GM21447 (cell line): ENCODE measurements at regions not wholly inside any gene's neighbourhood (a gene's known extent, or its start where the extent isn't known, plus 50 kb on each side); places are given as distances from the start of the nearest gene placed in this dataset.

Experiments used
- ATAC-seq: cut with Tn5 transposase; IDR thresholded peaks from one replicate; pipeline ENCODE4 v1.9.1; 2021; ENCODE audit not compliant: unreplicated experiment

GRCh38 chr2:64220894-64221617 lies 76.8 kb upstream of the PELI1 start:
- no peak for ATAC-seq

GRCh38 chr2:64221935-64222334 lies 77.7 kb upstream of the PELI1 start:
- ATAC-seq: no peak

- ATAC-seq: no peak
These were observed 78.1 kb upstream of the PELI1 start for GRCh38 chr2:64222351-64222750.

- ATAC-seq: no peak
These were observed 78.8 kb upstream of the PELI1 start for GRCh38 chr2:64223055-64223454.

- no peak for ATAC-seq
These were observed 81.3 kb upstream of the PELI1 start for GRCh38 chr2:64225491-64225890.

- no peak for ATAC-seq
These were observed 82.4 kb upstream of the PELI1 start for GRCh38 chr2:64226611-64227010.

GRCh38 chr2:64227603-64228125 lies 83.4 kb upstream of the PELI1 start:
- ATAC-seq: no peak

- ATAC-seq: peak; percentile 96
These were observed 84.0 kb upstream of the PELI1 start for GRCh38 chr2:64228126-64228678.

- no peak for ATAC-seq
These were observed 84.7 kb upstream of the PELI1 start for GRCh38 chr2:64228918-64229317.

- no peak for ATAC-seq
These were observed 86.3 kb upstream of the PELI1 start for GRCh38 chr2:64230540-64230939.

GRCh38 chr2:64232266-64232665 lies 88.0 kb upstream of the PELI1 start:
- no peak for ATAC-seq

GRCh38 chr2:64233376-64233922 lies 89.2 kb upstream of the PELI1 start:
- no peak for ATAC-seq

- ATAC-seq: no peak
These were observed 89.9 kb upstream of the PELI1 start for GRCh38 chr2:64234150-64234549.

GRCh38 chr2:64234785-64235184 lies 90.6 kb upstream of the PELI1 start:
- peak; percentile 83 for ATAC-seq

GRCh38 chr2:64237266-64237665 lies 93.0 kb upstream of the PELI1 start:
- ATAC-seq: no peak

- no peak for ATAC-seq
These were observed 94.6 kb upstream of the PELI1 start for GRCh38 chr2:64238799-64239198.

GRCh38 chr2:64243081-64244036 lies 99.1 kb upstream of the PELI1 start:
- ATAC-seq: no peak

- no peak for ATAC-seq
These were observed 99.8 kb upstream of the PELI1 start for GRCh38 chr2:64244037-64244416.

GRCh38 chr2:64245631-64246030 lies 101.4 kb upstream of the PELI1 start:
- no peak for ATAC-seq

GRCh38 chr2:64246962-64247361 lies 102.7 kb upstream of the PELI1 start:
- ATAC-seq: no peak

- ATAC-seq: no peak
These were observed 105.2 kb upstream of the PELI1 start for GRCh38 chr2:64249426-64249825.
